HG03378 (cell line): ENCODE measurements at regions not wholly inside any gene's neighbourhood (a gene's known extent, or its start where the extent isn't known, plus 50 kb on each side); places are given as distances from the start of the nearest gene placed in this dataset.
"Not testable (repeated sequence)": the region's sequence is repeated elsewhere in the genome, so short reads cannot be mapped to it uniquely, and the experiment has no call there.

Experiments
- ATAC-seq: cut with Tn5 transposase; IDR thresholded peaks from one replicate; pipeline ENCODE4 v1.9.1; 2021; ENCODE audit warnings: mild to moderate bottlenecking, moderate library complexity; ENCODE audit not compliant: unreplicated experiment

- ATAC-seq = no peak
Observed at GRCh38 chr4:38368613-38369012, 295.4 kb upstream of the KLF3 start.

GRCh38 chr4:38371391-38371851, 292.6 kb upstream of the KLF3 start:
- no peak for ATAC-seq

GRCh38 chr4:38373375-38373774, 290.6 kb upstream of the KLF3 start:
- ATAC-seq = no peak

- no peak for ATAC-seq
Observed at GRCh38 chr4:38377195-38377594, 286.8 kb upstream of the KLF3 start.

- no peak for ATAC-seq
Observed at GRCh38 chr4:38378478-38378877, 285.5 kb upstream of the KLF3 start.

GRCh38 chr4:38381788-38382187, 282.2 kb upstream of the KLF3 start:
- no peak for ATAC-seq

GRCh38 chr4:38382520-38382919, 281.5 kb upstream of the KLF3 start:
- no peak for ATAC-seq

- ATAC-seq = no peak
Observed at GRCh38 chr4:38383646-38384121, 280.3 kb upstream of the KLF3 start.

GRCh38 chr4:38385093-38386004, 278.6 kb upstream of the KLF3 start:
- no peak for ATAC-seq

GRCh38 chr4:38386005-38386551, 277.9 kb upstream of the KLF3 start:
- ATAC-seq = no peak

GRCh38 chr4:38386654-38387188, 277.3 kb upstream of the KLF3 start:
- ATAC-seq = no peak

GRCh38 chr4:38387348-38387747, 276.7 kb upstream of the KLF3 start:
- no peak for ATAC-seq

- no peak for ATAC-seq
Observed at GRCh38 chr4:38387819-38388218, 276.2 kb upstream of the KLF3 start.

- ATAC-seq = not testable (repeated sequence)
Observed at GRCh38 chr4:38388907-38389306, 275.1 kb upstream of the KLF3 start.

GRCh38 chr4:38390969-38391545, 272.9 kb upstream of the KLF3 start:
- ATAC-seq = no peak

GRCh38 chr4:38392223-38392855, 271.7 kb upstream of the KLF3 start:
- no peak for ATAC-seq

GRCh38 chr4:38396091-38396490, 267.9 kb upstream of the KLF3 start:
- ATAC-seq = no peak

- no peak for ATAC-seq
Observed at GRCh38 chr4:38396845-38397547, 267.0 kb upstream of the KLF3 start.

GRCh38 chr4:38400946-38401345, 263.1 kb upstream of the KLF3 start:
- ATAC-seq = no peak

GRCh38 chr4:38406243-38406642, 257.8 kb upstream of the KLF3 start:
- no peak for ATAC-seq
